ENCODE measurements at regions not wholly inside any gene's neighbourhood (a gene's known extent, or its start where the extent isn't known, plus 50 kb on each side); places are given as distances from the start of the nearest gene placed in this dataset.

DNA sequence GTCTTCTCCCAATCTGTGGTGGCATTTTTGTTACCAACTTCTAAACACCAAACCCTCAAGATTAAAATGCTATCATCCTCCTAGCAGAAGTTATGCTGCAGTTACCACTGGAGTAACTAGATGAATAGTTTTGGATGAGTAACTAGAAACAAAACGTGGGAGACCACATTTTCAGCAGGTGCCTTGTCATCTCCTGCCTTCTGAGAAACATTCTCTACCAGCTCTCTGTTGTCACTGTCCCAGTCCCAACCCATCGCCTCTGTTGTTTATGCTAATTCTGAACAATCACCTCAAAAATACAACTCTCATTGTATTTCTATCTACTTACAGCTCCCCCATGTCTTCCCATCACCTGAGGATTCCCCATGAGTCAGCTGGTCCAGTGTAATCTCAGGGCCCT lies 652.5 kb upstream of the ADAMTS16 start:
- DNase-seq (ENCODE audit: low read depth, low spot score): no peak

DNA sequence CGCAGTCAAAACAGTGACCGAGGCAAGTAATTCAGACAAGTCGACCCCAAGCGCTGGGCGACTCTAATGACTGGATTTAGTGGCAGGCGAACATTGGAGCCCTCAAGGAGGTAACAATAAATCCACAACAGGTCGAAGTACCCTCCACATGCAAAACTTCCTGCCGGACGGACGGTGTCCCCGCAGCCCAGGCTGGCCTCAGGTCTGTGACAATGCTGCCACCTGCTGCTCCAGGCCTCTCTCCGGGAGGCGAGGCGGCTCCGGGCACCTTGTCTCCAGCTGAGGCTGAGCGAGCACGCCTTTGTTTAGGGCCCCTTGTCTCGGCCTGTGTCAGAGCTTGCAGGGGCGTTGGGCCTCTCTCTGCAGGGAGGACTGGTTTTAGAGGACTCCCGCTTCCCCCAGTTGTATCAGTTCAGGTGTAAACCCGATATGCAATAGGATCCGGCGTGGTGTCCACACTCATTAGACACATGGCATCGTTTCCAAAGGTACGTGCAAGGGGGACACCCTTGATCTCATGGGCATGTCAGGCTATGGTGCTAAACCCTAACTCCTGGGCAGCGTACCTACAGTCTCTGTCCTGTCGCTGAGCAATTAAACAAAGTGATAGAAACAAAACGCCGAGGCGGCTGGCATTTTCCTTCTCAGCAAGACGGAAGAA lies 628.0 kb upstream of the ADAMTS16 start:
- DNase-seq (ENCODE audit: low read depth, low spot score): peak; percentile 33

GRCh38 chr5:4513381-4513780 lies 626.7 kb upstream of the ADAMTS16 start:
- no peak for DNase-seq (ENCODE audit: low read depth, low spot score)

DNA sequence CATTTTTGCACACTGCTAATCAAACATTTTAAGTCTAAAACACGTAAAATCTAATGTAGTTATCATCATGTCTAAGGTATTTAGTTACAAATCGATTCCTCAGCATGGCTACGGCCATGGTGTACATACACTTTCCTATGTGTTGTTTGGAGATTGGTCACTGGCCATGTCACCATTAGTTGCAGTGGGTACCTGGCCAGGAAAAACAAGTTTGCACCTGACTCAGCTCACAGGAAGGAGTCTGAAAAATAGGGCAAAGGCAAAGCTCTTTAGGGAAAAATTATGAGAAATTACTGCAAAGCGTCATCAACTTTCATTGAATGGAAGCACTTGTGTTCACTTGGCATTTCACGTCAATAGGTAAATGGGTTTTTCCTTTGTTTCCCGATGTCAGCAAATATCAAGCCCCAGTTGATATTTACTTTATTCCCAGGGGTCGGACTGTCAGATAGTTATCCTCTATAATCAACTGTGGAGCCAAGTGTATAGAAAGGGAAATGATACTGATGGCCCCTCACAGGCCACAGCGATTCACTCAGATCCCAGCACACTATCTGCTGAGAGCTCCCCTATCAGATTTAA lies 626.0 kb upstream of the ADAMTS16 start:
- DNase-seq (ENCODE audit: low read depth, low spot score): no peak

GRCh38 chr5:4518903-4519672 lies 621.0 kb upstream of the ADAMTS16 start:
- no peak for DNase-seq (ENCODE audit: low read depth, low spot score)

- no peak for DNase-seq (ENCODE audit: low read depth, low spot score)
Observed at GRCh38 chr5:4520559-4520958, 619.6 kb upstream of the ADAMTS16 start.

DNA sequence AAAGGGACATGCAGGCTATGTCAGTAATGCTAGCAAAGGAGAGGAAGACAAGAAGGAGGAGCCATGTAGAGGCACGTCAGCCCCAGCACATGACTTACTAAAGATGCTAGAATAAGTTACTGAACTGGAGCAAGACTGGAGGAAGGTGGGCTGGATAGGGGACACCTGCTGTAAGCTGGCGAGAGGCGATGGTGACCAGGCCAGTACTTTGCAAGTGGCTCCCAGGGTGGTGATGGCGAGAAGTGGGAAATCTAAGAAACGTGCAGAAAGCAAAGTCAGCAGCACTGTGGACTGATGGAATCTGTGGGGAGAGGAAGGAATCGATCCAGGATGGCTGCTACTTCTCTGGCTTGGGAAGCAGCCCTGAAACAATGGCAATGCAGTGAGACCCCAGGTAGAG lies 617.1 kb upstream of the ADAMTS16 start:
- DNase-seq (ENCODE audit: low read depth, low spot score): no peak

GRCh38 chr5:4531756-4532704 lies 608.1 kb upstream of the ADAMTS16 start:
- no peak for DNase-seq (ENCODE audit: low read depth, low spot score)

GRCh38 chr5:4532705-4533080 lies 607.4 kb upstream of the ADAMTS16 start:
- no peak for DNase-seq (ENCODE audit: low read depth, low spot score)

GRCh38 chr5:4533457-4534105 lies 606.5 kb upstream of the ADAMTS16 start:
- DNase-seq (ENCODE audit: low read depth, low spot score): peak; percentile 15

- DNase-seq (ENCODE audit: low read depth, low spot score): no peak
Observed at GRCh38 chr5:4537489-4537888, 602.6 kb upstream of the ADAMTS16 start.

- no peak for DNase-seq (ENCODE audit: low read depth, low spot score)
Observed at GRCh38 chr5:4540375-4541173, 599.6 kb upstream of the ADAMTS16 start.

GRCh38 chr5:4541334-4541733 lies 598.8 kb upstream of the ADAMTS16 start:
- no peak for DNase-seq (ENCODE audit: low read depth, low spot score)

GRCh38 chr5:4542145-4542778 lies 597.9 kb upstream of the ADAMTS16 start:
- no peak for DNase-seq (ENCODE audit: low read depth, low spot score)

GRCh38 chr5:4544049-4544670 lies 596.0 kb upstream of the ADAMTS16 start:
- no peak for DNase-seq (ENCODE audit: low read depth, low spot score)

DNA sequence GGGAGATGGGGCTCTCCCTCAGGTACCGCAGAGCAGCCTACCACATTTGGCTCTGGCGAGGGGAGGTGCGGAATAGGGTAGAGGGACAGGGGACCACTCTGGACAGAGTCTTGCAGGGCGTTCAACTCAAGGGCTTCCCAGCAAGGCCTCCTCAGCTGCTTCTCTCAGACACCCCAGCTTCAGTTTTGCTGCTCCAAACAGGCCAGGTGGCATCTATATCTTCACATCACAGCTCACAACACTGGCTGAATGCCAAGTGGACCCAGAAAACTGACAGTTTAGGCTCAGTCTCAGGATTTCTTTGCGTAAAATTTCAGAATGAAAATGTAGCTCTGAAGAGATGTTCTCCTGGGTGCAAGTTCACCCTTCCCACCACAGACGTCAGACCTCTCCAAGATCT lies 592.6 kb upstream of the ADAMTS16 start:
- no peak for DNase-seq (ENCODE audit: low read depth, low spot score)

- DNase-seq (ENCODE audit: low read depth, low spot score): no peak
Observed at GRCh38 chr5:4548341-4548740, 591.8 kb upstream of the ADAMTS16 start.

- no peak for DNase-seq (ENCODE audit: low read depth, low spot score)
Observed at GRCh38 chr5:4549351-4549750, 590.8 kb upstream of the ADAMTS16 start.

DNA sequence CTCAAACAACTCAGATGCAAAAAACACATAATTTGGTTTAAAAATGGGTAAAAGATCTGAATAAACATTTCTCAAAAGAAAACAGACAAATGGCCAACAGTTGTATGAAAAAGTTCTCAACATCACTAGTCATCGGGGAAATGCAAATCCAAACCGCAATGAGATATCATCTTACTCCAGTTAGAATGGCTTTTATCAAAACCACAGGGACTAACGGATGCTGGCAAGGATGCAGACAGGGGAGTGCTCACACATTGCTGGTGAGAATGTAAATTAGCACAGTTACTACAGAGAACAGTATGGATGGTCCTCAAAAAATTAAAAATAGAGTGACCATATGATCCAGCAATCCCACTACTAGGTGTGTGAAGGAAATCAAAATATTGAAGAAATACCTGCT lies 589.1 kb upstream of the ADAMTS16 start:
- DNase-seq (ENCODE audit: low read depth, low spot score): peak; percentile 37

DNA sequence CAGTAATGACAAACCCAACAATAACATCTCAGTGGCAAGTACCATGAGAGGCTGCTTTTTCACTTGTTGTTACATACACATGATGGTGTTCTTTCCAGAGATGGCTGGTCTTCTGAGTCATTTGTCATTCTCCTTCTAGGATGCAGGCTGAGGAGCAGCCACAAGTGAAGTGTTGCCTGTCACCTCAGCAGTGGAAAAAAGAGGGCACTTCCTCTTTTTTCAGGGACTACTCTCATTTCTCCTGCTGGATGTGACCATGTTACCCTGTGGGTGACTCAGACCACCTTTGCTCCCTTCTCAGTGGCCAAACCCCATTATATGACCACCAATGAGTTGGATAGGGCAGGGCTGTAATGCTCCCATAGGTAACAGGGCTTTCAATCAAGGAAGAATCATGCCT lies 587.0 kb upstream of the ADAMTS16 start:
- DNase-seq (ENCODE audit: low read depth, low spot score): no peak
